ENCODE measurements at regions not wholly inside any gene's neighbourhood (a gene's known extent, or its start where the extent isn't known, plus 50 kb on each side); places are given as distances from the start of the nearest gene placed in this dataset.

GRCh38 chr4:124541652-124542420 is 170.7 kb downstream of the ANKRD50 start:
- 88% methylated on average over 4 of the region's 4 CpGs for WGBS (ENCODE audit: low lambda C conversion rate)
- no peaks in the 10 kb centered on the region for H3K9me3 ChIP-seq
- H3K27me3 ChIP-seq (ENCODE audit: insufficient read depth): no peaks in the 10 kb centered on the region
- H3F3A ChIP-seq (replicated peaks; ENCODE audit: insufficient read depth): no peaks in the 10 kb centered on the region
- H4K20me1 ChIP-seq (ENCODE audit: insufficient read depth): no peaks in the 10 kb centered on the region
- H3K9ac ChIP-seq: no peak overlapping the region
- no peak for DNase-seq
- ChIA-PET CTCF (interaction anchor here (0.8 to 1.3 kb wide), 2 partner anchors 10 to 208 kb away, joined by 3 to 5 read pairs; no protein-coding TSS in a partner anchor), POLR2A (no interaction called here)
- TF ChIP-seq RFX5 (IDR thresholded peaks at IDR 0.05; ENCODE audit: low read length) (no peak), FOSL2 (IDR thresholded peaks at IDR 0.05; ENCODE audit: borderline replicate concordance, low read depth) (no peak), TCF12 (IDR thresholded peaks at IDR 0.05) (no peak), RAD21 (IDR thresholded peaks at IDR 0.05; ENCODE audit: low read length) (no peak), POLR2AphosphoS5 (IDR thresholded peaks at IDR 0.05; ENCODE audit: low read depth, low read length) (no peak), CHD2 (IDR thresholded peaks at IDR 0.05; ENCODE audit: low read length, partially characterized antibody) (no peak), TEAD4 (IDR thresholded peaks at IDR 0.05; ENCODE audit: borderline replicate concordance, insufficient read depth) (no peak), GABPA (IDR thresholded peaks at IDR 0.05; ENCODE audit: low read depth) (no peak), GATA2 (CRISPR knock-in tag; IDR thresholded peaks at IDR 0.05) (no peak), FOXM1 (IDR thresholded peaks at IDR 0.05; ENCODE audit: low read depth) (no peak), TAF1 (IDR thresholded peaks at IDR 0.05; ENCODE audit: borderline replicate concordance, low read depth, low read length) (no peak), YY1 (IDR thresholded peaks at IDR 0.05; ENCODE audit: low read depth) (no peak), EZH2phosphoT487 (IDR thresholded peaks at IDR 0.05; ENCODE audit: borderline replicate concordance, low read depth) (no peak)
- no peak overlapping the region for H3K27ac ChIP-seq (ENCODE audit: low read depth in 2 of 2, low read length in 1 of 2)
- H3K79me2 ChIP-seq (ENCODE audit: insufficient read depth): no peaks in the 10 kb centered on the region
- no peak overlapping the region for H3K4me2 ChIP-seq
- H3K9me2 ChIP-seq: no peaks in the 10 kb centered on the region
- no peak overlapping the region for H3K4me3 ChIP-seq (ENCODE audit: low read depth in 2 of 2, low read length in 1 of 2)
- H3K4me1 ChIP-seq (ENCODE audit: control insufficient read depth in 1 of 2, insufficient read depth in 2 of 2, low read depth in 1 of 2, low read length in 1 of 2): no peaks in the 10 kb centered on the region
- no peaks in the 10 kb centered on the region for H3K36me3 ChIP-seq (replicated peaks in 1 of 2; ENCODE audit: control insufficient read depth in 1 of 2, insufficient read depth in 2 of 2, low read length in 1 of 2)
- H2AFZ ChIP-seq (ENCODE audit: low read depth): no peak overlapping the region

GRCh38 chr4:124555959-124556358 is 156.6 kb downstream of the ANKRD50 start:
- H3K4me3 ChIP-seq (ENCODE audit: low read depth in 2 of 2, low read length in 1 of 2): no peak overlapping the region
- TF ChIP-seq GABPA (IDR thresholded peaks at IDR 0.05; ENCODE audit: low read depth): no peak
- TF ChIP-seq SMC3 (IDR thresholded peaks at IDR 0.05; ENCODE audit: low read depth, low read length): no peak
- TF ChIP-seq TCF12 (IDR thresholded peaks at IDR 0.05): no peak
- TF ChIP-seq PBX3 (IDR thresholded peaks at IDR 0.05): no peak
- no peak for TF ChIP-seq CTCF (IDR thresholded peaks at IDR 0.05)
- TF ChIP-seq EP300 (IDR thresholded peaks at IDR 0.05; ENCODE audit: borderline replicate concordance in 1 of 2, low read depth in 1 of 2, low read length in 1 of 2): no peak
- no peak for TF ChIP-seq EZH2phosphoT487 (IDR thresholded peaks at IDR 0.05; ENCODE audit: borderline replicate concordance, low read depth)
- TF ChIP-seq TAF1 (IDR thresholded peaks at IDR 0.05; ENCODE audit: borderline replicate concordance, low read depth, low read length): no peak
- WGBS (ENCODE audit: low lambda C conversion rate): 93% methylated on average over 8 of the region's 8 CpGs
- no peaks in the 10 kb centered on the region for H3K27me3 ChIP-seq (ENCODE audit: insufficient read depth)
- H3F3A ChIP-seq (replicated peaks; ENCODE audit: insufficient read depth): no peaks in the 10 kb centered on the region
- no peaks in the 10 kb centered on the region for H3K9me2 ChIP-seq
- no peak overlapping the region for H3K9ac ChIP-seq
- H3K9me3 ChIP-seq: peaks cover 4% of the 10 kb centered on the region; the same call in 1 of the 2 replicates
- POLR2A ChIA-PET: no interaction called here
- DNase-seq: no peak
- H4K20me1 ChIP-seq (ENCODE audit: insufficient read depth): no peaks in the 10 kb centered on the region
- no peaks in the 10 kb centered on the region for H3K79me2 ChIP-seq (ENCODE audit: insufficient read depth)
- no peaks in the 10 kb centered on the region for H3K4me1 ChIP-seq (ENCODE audit: control insufficient read depth in 1 of 2, insufficient read depth in 2 of 2, low read depth in 1 of 2, low read length in 1 of 2)
- peaks cover 0 to 4% of the 10 kb centered on the region in 2 experiments for H3K36me3 ChIP-seq (replicated peaks in 1 of 2; ENCODE audit: control insufficient read depth in 1 of 2, insufficient read depth in 2 of 2, low read length in 1 of 2)
- CTCF ChIA-PET: no interaction called here
- no peak overlapping the region for H3K4me2 ChIP-seq
- H2AFZ ChIP-seq (ENCODE audit: low read depth): no peak overlapping the region
- H3K27ac ChIP-seq (ENCODE audit: low read depth in 2 of 2, low read length in 1 of 2): no peak overlapping the region

All from SK-N-SH (cell line).